ENCODE measurements at regions not wholly inside any gene's neighbourhood (a gene's known extent, or its start where the extent isn't known, plus 50 kb on each side); places are given as distances from the start of the nearest gene placed in this dataset.

- Histone ChIP-seq H3K27ac (ENCODE audit: low read length) (no peak overlapping the region), H3K36me3 (ENCODE audit: control insufficient read depth, insufficient read depth, low read length) (no peaks in the 10 kb centered on the region), H3K4me1 (ENCODE audit: control insufficient read depth, insufficient read depth, low read length) (no peaks in the 10 kb centered on the region), H3K9me3 (ENCODE audit: control insufficient read depth, insufficient read depth, low read length) (no peaks in the 10 kb centered on the region), H3K4me3 (ENCODE audit: low read length) (no peak overlapping the region), H3K27me3 (ENCODE audit: control insufficient read depth, insufficient read depth, low read length) (no peaks in the 10 kb centered on the region)
- Mint-ChIP-seq H3K4me3 (no peak overlapping the region), H3K4me1 (peaks cover 0 to 5% of the 10 kb centered on the region in 2 donors), H3K27me3 (ENCODE audit: low read depth in 2 of 2) (peaks cover 25 to 37% of the 10 kb centered on the region in 2 donors), H3K27ac (no peak overlapping the region), H3K9me3 (no peaks in the 10 kb centered on the region), H3K36me3 (no peaks in the 10 kb centered on the region)
- ATAC-seq, result no peak
- TF ChIP-seq CTCF (IDR thresholded peaks at IDR 0.05), result no peak
- intact Hi-C loops (cut with micrococcal nuclease), result no loop called here
- DNase-seq, result no peak
- 69% methylated on average over 12 of the region's 12 CpGs for WGBS (ENCODE audit: insufficient coverage)
Observed at GRCh38 chr1:36582066-36582755, 99.5 kb upstream of the CSF3R start.

- H3K27ac ChIP-seq (ENCODE audit: low read length), result no peak overlapping the region
- no peaks in the 10 kb centered on the region for H3K4me1 ChIP-seq (ENCODE audit: control insufficient read depth, insufficient read depth, low read length)
- peaks cover 15 to 20% of the 10 kb centered on the region in 2 donors for H3K27me3 Mint-ChIP-seq (ENCODE audit: low read depth in 2 of 2)
- H3K9me3 Mint-ChIP-seq, result no peaks in the 10 kb centered on the region
- intact Hi-C loops (cut with micrococcal nuclease), result no loop called here
- no peak for TF ChIP-seq CTCF (IDR thresholded peaks at IDR 0.05)
- H3K36me3 ChIP-seq (ENCODE audit: control insufficient read depth, insufficient read depth, low read length), result no peaks in the 10 kb centered on the region
- WGBS (ENCODE audit: insufficient coverage), result 48% methylated on average over 5 of the region's 5 CpGs
- H3K4me3 Mint-ChIP-seq, result no peak overlapping the region
- H3K27me3 ChIP-seq (ENCODE audit: control insufficient read depth, insufficient read depth, low read length), result no peaks in the 10 kb centered on the region
- no peaks in the 10 kb centered on the region for H3K4me1 Mint-ChIP-seq
- ATAC-seq (no peak), DNase-seq (no peak)
- H3K27ac Mint-ChIP-seq, result no peak overlapping the region
- no peaks in the 10 kb centered on the region for H3K36me3 Mint-ChIP-seq
- H3K4me3 ChIP-seq (ENCODE audit: low read length), result no peak overlapping the region
- no peaks in the 10 kb centered on the region for H3K9me3 ChIP-seq (ENCODE audit: control insufficient read depth, insufficient read depth, low read length)
Observed at GRCh38 chr1:36580524-36580923, 97.8 kb upstream of the CSF3R start.

GRCh38 chr1:36579039-36579438, 96.3 kb upstream of the CSF3R start:
- intact Hi-C loops (cut with micrococcal nuclease), result loop anchor here (5.0 kb wide), 1 partner anchor 743 kb away; no protein-coding TSS in a partner anchor

More at GRCh38 chr1:36579039-36579438, 96.3 kb upstream of the CSF3R start:
- Histone ChIP-seq H3K4me1 (ENCODE audit: control insufficient read depth, insufficient read depth, low read length) (no peaks in the 10 kb centered on the region), H3K36me3 (ENCODE audit: control insufficient read depth, insufficient read depth, low read length) (no peaks in the 10 kb centered on the region), H3K4me3 (ENCODE audit: low read length) (no peak overlapping the region), H3K9me3 (ENCODE audit: control insufficient read depth, insufficient read depth, low read length) (no peaks in the 10 kb centered on the region), H3K27me3 (ENCODE audit: control insufficient read depth, insufficient read depth, low read length) (no peaks in the 10 kb centered on the region), H3K27ac (ENCODE audit: low read length) (no peak overlapping the region)
- 74% methylated on average over 6 of the region's 8 CpGs for WGBS (ENCODE audit: insufficient coverage)
- ATAC-seq (no peak), DNase-seq (no peak)
- Mint-ChIP-seq H3K4me3 (no peak overlapping the region), H3K36me3 (no peaks in the 10 kb centered on the region), H3K27ac (no peak overlapping the region), H3K4me1 (no peaks in the 10 kb centered on the region), H3K27me3 (ENCODE audit: low read depth in 2 of 2) (peaks cover 11 to 22% of the 10 kb centered on the region in 2 donors), H3K9me3 (no peaks in the 10 kb centered on the region)
- no peak for TF ChIP-seq CTCF (IDR thresholded peaks at IDR 0.05)

Measured in natural killer cell (primary cell).